Nephron (organoid): ENCODE measurements at regions not wholly inside any gene's neighbourhood (a gene's known extent, or its start where the extent isn't known, plus 50 kb on each side); places are given as distances from the start of the nearest gene placed in this dataset.

Experiments used
- H3K27ac Mint-ChIP-seq, 3 experiments: 2 replicates each; pipeline ENCODE4 v1.8.0; 2020; ENCODE audit warnings: mixed read lengths in 3 of 3, mild to moderate bottlenecking in 2 of 3, moderate library complexity in 1 of 3
- H3K27me3 Mint-ChIP-seq: 2 replicates; pipeline ENCODE4 v1.8.0; 2021; ENCODE audit warnings: low read depth, mild to moderate bottlenecking, moderate library complexity, mixed read lengths
- H3K36me3 Mint-ChIP-seq: 2 replicates; pipeline ENCODE4 v1.8.0; 2020; ENCODE audit warnings: low read depth, mixed read lengths
- H3K4me1 Mint-ChIP-seq: 2 replicates; pipeline ENCODE4 v1.8.0; 2020; ENCODE audit warnings: mixed read lengths
- H3K4me3 Mint-ChIP-seq, 3 experiments: 2 replicates each; pipeline ENCODE4 v1.8.0; 2020; ENCODE audit warnings: mild to moderate bottlenecking in 3 of 3, mixed read lengths in 3 of 3, moderate library complexity in 2 of 3
- H3K9me3 Mint-ChIP-seq: 2 replicates; pipeline ENCODE4 v1.8.0; 2020; ENCODE audit warnings: mixed read lengths
- TF ChIP-seq, protein P1 (sequence below), 3 experiments: fragments of 200-600 bp; sonication (generic); IDR thresholded peaks; one replicate each; pipeline ENCODE4 v1.5.0; 2021; ENCODE audit warnings: antibody characterized with exemption in 3 of 3; ENCODE audit not compliant: unreplicated experiment in 3 of 3

DNA sequence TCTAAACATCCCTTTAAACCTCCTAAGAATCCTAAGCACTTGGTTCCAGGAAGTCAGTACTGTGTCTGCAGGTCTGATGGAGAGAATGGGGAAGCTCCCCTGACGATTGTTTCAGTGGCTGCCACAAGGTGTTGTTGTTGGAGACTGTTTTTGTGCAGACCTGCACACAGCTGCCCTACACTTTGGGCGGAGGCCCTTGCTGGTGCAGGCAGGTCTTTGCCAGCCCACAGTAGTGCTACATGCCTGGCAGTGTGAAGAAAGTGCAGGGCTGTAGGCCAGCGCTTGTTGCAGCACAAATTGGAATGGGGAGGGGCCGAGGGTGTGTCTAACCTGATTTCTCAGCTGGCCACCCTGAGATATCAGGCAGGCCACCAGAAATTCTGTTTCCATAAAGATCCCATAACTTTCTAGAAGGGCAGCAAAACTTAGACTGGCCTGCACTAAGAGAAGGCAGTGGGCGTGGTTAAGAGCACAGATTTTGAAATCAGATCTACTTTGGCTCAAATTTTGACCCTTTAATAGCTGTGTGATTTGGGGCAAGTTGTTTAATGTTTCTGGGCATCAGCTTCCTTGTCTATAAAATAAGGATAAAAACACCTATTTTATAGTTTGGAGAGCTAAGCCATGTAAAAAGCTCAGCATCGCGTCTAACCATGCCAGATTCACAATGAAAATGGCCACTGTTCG lies 83.7 kb upstream of the SLC1A4 start:
- Mint-ChIP-seq H3K4me1 (no peaks in the 10 kb centered on the region), H3K9me3 (no peaks in the 10 kb centered on the region), H3K27ac (no peak overlapping the region), H3K4me3 (no peak overlapping the region), H3K36me3 (no peaks in the 10 kb centered on the region), H3K27me3 (peaks cover 14% of the 10 kb centered on the region)
- TF ChIP-seq, protein P1, sequence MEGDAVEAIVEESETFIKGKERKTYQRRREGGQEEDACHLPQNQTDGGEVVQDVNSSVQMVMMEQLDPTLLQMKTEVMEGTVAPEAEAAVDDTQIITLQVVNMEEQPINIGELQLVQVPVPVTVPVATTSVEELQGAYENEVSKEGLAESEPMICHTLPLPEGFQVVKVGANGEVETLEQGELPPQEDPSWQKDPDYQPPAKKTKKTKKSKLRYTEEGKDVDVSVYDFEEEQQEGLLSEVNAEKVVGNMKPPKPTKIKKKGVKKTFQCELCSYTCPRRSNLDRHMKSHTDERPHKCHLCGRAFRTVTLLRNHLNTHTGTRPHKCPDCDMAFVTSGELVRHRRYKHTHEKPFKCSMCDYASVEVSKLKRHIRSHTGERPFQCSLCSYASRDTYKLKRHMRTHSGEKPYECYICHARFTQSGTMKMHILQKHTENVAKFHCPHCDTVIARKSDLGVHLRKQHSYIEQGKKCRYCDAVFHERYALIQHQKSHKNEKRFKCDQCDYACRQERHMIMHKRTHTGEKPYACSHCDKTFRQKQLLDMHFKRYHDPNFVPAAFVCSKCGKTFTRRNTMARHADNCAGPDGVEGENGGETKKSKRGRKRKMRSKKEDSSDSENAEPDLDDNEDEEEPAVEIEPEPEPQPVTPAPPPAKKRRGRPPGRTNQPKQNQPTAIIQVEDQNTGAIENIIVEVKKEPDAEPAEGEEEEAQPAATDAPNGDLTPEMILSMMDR (IDR thresholded peaks at IDR 0.05; ENCODE audit: unreplicated experiment in 3 of 3) = no peak

DNA sequence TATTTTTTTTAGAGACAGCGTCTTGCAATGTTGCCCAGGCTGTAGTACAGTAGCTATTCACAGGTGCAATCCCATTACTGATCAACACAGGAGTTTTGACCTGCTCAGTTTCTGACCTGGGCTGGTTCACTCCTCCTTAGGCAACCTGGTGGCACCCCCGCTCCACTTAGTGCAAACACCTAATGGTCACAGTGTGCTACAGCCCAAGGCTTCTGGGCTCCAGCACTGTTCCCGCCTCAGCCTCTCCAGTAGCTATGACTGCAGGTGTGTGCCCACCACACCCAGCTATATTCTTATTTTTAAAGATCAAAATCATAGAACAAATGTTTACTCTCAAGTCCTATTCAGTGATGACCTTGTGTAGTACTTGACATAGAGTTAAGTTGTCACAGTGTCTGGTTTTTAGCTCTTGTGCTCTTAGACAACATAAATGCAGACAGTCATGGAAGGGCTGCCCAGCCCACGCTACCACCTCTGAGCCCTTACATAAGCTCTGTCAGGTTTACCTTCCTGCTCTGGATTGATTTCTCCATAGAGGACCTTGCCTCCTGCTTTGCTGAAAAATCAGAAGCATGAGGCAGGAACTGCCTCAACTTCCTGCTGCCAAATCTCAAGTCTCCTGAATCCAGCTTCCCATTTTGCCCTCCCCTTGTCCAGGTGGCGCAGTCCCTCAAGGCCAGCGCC lies 82.2 kb upstream of the SLC1A4 start:
- Mint-ChIP-seq H3K4me3 (no peak overlapping the region), H3K4me1 (no peaks in the 10 kb centered on the region), H3K27me3 (peaks cover 14% of the 10 kb centered on the region), H3K36me3 (no peaks in the 10 kb centered on the region), H3K27ac (no peak overlapping the region), H3K9me3 (no peaks in the 10 kb centered on the region)
- TF ChIP-seq, protein P1 (IDR thresholded peaks at IDR 0.05; ENCODE audit: unreplicated experiment in 3 of 3) = no peak

DNA sequence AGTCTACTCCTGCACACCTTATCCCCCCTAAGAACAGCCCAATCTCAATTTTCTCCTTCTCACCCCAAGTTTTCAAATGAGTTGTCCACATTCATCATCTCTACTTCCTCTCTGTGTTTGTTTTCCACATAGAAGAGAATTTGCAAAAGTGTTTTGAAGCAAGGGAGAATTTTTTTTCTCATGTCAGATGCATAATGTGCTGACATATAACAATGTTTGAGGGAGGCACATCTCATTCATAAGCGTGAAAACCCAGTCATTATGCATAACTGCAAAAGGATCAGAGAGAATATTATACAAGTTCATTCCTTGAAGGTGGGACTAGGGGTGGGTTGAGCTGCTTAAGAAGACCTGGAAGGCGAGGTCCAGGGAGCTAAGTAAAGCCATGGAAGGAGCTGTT lies 80.8 kb upstream of the SLC1A4 start:
- Mint-ChIP-seq H3K36me3 (no peaks in the 10 kb centered on the region), H3K4me3 (no peak overlapping the region), H3K27me3 (peaks cover 14% of the 10 kb centered on the region), H3K9me3 (no peaks in the 10 kb centered on the region), H3K27ac (no peak overlapping the region), H3K4me1 (no peaks in the 10 kb centered on the region)
- TF ChIP-seq, protein P1 (IDR thresholded peaks at IDR 0.05; ENCODE audit: unreplicated experiment in 3 of 3) = no peak

DNA sequence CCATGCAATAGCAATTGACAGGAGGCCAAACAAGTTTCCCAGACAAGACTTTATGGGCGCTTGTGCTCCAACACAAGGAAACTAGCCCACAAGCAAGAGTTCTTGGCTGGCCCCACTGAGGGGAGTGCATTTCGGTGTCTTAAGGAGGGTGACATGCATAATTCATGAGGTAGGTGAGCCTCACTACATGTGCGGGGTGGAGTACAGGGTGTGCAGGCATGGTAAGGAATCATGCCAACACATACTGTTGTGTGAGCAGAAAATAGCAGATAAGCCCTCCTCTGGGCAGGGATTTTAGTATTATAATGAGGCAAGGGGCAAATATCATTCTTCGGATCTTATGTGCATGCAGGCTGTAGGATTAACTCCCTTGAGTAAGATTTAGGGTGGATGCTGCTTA lies 78.7 kb upstream of the SLC1A4 start:
- Mint-ChIP-seq H3K36me3 (no peaks in the 10 kb centered on the region), H3K9me3 (no peaks in the 10 kb centered on the region), H3K4me3 (no peak overlapping the region), H3K4me1 (peaks cover 10% of the 10 kb centered on the region), H3K27ac (no peak overlapping the region), H3K27me3 (peaks cover 7% of the 10 kb centered on the region)
- TF ChIP-seq, protein P1 (IDR thresholded peaks at IDR 0.05; ENCODE audit: unreplicated experiment in 3 of 3) = no peak

DNA sequence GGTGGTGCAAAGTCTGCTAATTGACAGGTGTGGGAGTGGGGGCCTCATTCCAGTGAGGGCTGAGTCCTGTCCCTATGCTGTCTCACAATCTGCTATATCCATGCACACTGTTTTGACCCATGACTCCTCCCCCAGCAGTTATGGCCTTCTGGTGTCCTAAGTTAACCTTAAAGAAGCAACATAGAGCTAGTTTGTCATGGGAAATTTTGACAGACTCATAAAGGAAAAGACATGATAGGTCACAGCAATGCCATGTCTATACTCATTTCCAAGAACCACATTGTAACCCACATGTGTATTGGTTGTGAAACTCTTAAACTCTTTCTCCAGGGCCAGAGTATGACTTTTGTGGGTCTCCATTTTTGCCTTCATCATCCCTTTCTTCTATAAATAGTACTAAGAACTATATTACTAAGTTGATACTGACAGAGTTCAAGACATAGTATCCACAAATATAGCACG lies 78.2 kb upstream of the SLC1A4 start:
- no peaks in the 10 kb centered on the region for H3K36me3 Mint-ChIP-seq
- H3K27me3 Mint-ChIP-seq = peaks cover 3% of the 10 kb centered on the region
- H3K27ac Mint-ChIP-seq = no peak overlapping the region
- no peaks in the 10 kb centered on the region for H3K9me3 Mint-ChIP-seq
- TF ChIP-seq, protein P1 (IDR thresholded peaks at IDR 0.05; ENCODE audit: unreplicated experiment in 3 of 3) = no peak
- peaks cover 10% of the 10 kb centered on the region for H3K4me1 Mint-ChIP-seq
- no peak overlapping the region for H3K4me3 Mint-ChIP-seq
